SK-N-MC (cell line): ENCODE measurements at regions not wholly inside any gene's neighbourhood (a gene's known extent, or its start where the extent isn't known, plus 50 kb on each side); places are given as distances from the start of the nearest gene placed in this dataset.

Experiments used
- EZH2 ChIP-seq: fragments of 200-600 bp; sonication (generic); IDR thresholded peaks from one replicate; pipeline ENCODE4 v1.6.1; 2017; ENCODE audit warnings: antibody characterized with exemption
- POLR2AphosphoS5 ChIP-seq: IDR thresholded peaks from 2 replicates; pipeline ENCODE4 v1.6.1; 2012; ENCODE audit warnings: mild to moderate bottlenecking, low read depth, low read length, borderline replicate concordance

GRCh38 chr2:111708476-111709180, 175.4 kb downstream of the ANAPC1 start:
- TF ChIP-seq EZH2 (no peak), POLR2AphosphoS5 (no peak)
